AG09309 (cell line): ENCODE measurements at regions not wholly inside any gene's neighbourhood (a gene's known extent, or its start where the extent isn't known, plus 50 kb on each side); places are given as distances from the start of the nearest gene placed in this dataset.

Experiments used
- DNase-seq: peaks from one replicate; pipeline ENCODE4 v3.0.0-alpha.2; 2010; ENCODE audit warnings: low read depth
- H3K4me3 ChIP-seq: 2 replicates; pipeline ENCODE4 v1.5.1; 2011; ENCODE audit warnings: mild to moderate bottlenecking, low read depth, low read length, moderate library complexity; ENCODE audit not compliant: control insufficient read depth
- CTCF ChIP-seq: IDR thresholded peaks from 2 replicates; pipeline ENCODE4 v1.5.1; 2011; ENCODE audit warnings: mild to moderate bottlenecking, low read depth, low read length, inconsistent platforms; ENCODE audit not compliant: insufficient read depth, control insufficient read depth; ENCODE audit errors: missing control alignments

GRCh38 chr3:182597621-182598041 is 195.7 kb upstream of the ATP11B start:
- no peak for DNase-seq
- TF ChIP-seq CTCF, result no peak
- no peak overlapping the region for H3K4me3 ChIP-seq

- TF ChIP-seq CTCF, result no peak
- no peak for DNase-seq
- H3K4me3 ChIP-seq, result no peak overlapping the region
These were observed 191.7 kb upstream of the ATP11B start for GRCh38 chr3:182601597-182601996.

GRCh38 chr3:182603501-182603900 is 189.8 kb upstream of the ATP11B start:
- no peak for DNase-seq
- no peak for TF ChIP-seq CTCF
- H3K4me3 ChIP-seq, result no peak overlapping the region

GRCh38 chr3:182605882-182606611 is 187.3 kb upstream of the ATP11B start:
- no peak for TF ChIP-seq CTCF
- no peak for DNase-seq
- H3K4me3 ChIP-seq, result no peak overlapping the region

GRCh38 chr3:182606905-182607504 is 186.3 kb upstream of the ATP11B start:
- no peak for TF ChIP-seq CTCF
- H3K4me3 ChIP-seq, result no peak overlapping the region

GRCh38 chr3:182608832-182609231 is 184.5 kb upstream of the ATP11B start:
- DNase-seq, result no peak
- TF ChIP-seq CTCF, result no peak

More at GRCh38 chr3:182606905-182607504, 186.3 kb upstream of the ATP11B start:
- DNase-seq, result no peak

More at GRCh38 chr3:182608832-182609231, 184.5 kb upstream of the ATP11B start:
- no peak overlapping the region for H3K4me3 ChIP-seq
